ENCODE measurements at regions not wholly inside any gene's neighbourhood (a gene's known extent, or its start where the extent isn't known, plus 50 kb on each side); places are given as distances from the start of the nearest gene placed in this dataset.

GRCh38 chr2:146417942-146418341 is 1426.9 kb upstream of the ACVR2A start:
- Histone ChIP-seq H3K79me2 (ENCODE audit: control insufficient read depth, insufficient read depth, low read length) (no peaks in the 10 kb centered on the region), H3K4me2 (replicated peaks; ENCODE audit: low read depth, low read length, poor library complexity, severe bottlenecking) (no peak overlapping the region), H2AFZ (ENCODE audit: insufficient read depth, low read depth, low read length, poor library complexity, severe bottlenecking) (no peak overlapping the region), H3K27me3 (replicated peaks in 1 of 4; ENCODE audit: control extremely low read depth in 1 of 4, control insufficient read depth in 3 of 4, insufficient read depth in 4 of 4, low read length in 3 of 4) (no peaks in the 10 kb centered on the region), H3K4me1 (ENCODE audit: control insufficient read depth in 2 of 2, insufficient read depth in 2 of 2, low read length in 2 of 2) (no peaks in the 10 kb centered on the region), H3K9ac (ENCODE audit: low read length) (no peak overlapping the region), H3K36me3 (replicated peaks in 1 of 2; ENCODE audit: control extremely low read depth in 1 of 2, control insufficient read depth in 1 of 2, extremely low read depth in 1 of 2, insufficient read depth in 2 of 2, low read length in 1 of 2) (no peaks in the 10 kb centered on the region), H4K20me1 (ENCODE audit: control insufficient read depth, insufficient read depth, low read length, poor library complexity, severe bottlenecking) (no peaks in the 10 kb centered on the region), H3K9me3 (ENCODE audit: control extremely low read depth in 1 of 3, control insufficient read depth in 2 of 3, insufficient read depth in 1 of 3, low read length in 2 of 3) (peaks cover 0 to 4% (median 0%) of the 10 kb centered on the region in 3 donors), H3K27ac (ENCODE audit: low read length in 2 of 2) (no peak overlapping the region), H3K4me3 (ENCODE audit: control extremely low read depth in 1 of 5, extremely low read depth in 1 of 5, insufficient read depth in 1 of 5, low read depth in 2 of 5, low read length in 4 of 5) (no peak overlapping the region)
- intact Hi-C loops (cut with micrococcal nuclease): no loop called here
- no peaks in the 10 kb centered on the region for H3K27me3 Mint-ChIP-seq
- no peaks in the 10 kb centered on the region for H3K9me3 Mint-ChIP-seq (ENCODE audit: insufficient read depth)
- no peak overlapping the region for H3K27ac Mint-ChIP-seq
- CTCF ChIA-PET: no interaction called here
- POLR2A ChIA-PET: no interaction called here
- H3K4me3 Mint-ChIP-seq: no peak overlapping the region
- TF ChIP-seq, protein P1, sequence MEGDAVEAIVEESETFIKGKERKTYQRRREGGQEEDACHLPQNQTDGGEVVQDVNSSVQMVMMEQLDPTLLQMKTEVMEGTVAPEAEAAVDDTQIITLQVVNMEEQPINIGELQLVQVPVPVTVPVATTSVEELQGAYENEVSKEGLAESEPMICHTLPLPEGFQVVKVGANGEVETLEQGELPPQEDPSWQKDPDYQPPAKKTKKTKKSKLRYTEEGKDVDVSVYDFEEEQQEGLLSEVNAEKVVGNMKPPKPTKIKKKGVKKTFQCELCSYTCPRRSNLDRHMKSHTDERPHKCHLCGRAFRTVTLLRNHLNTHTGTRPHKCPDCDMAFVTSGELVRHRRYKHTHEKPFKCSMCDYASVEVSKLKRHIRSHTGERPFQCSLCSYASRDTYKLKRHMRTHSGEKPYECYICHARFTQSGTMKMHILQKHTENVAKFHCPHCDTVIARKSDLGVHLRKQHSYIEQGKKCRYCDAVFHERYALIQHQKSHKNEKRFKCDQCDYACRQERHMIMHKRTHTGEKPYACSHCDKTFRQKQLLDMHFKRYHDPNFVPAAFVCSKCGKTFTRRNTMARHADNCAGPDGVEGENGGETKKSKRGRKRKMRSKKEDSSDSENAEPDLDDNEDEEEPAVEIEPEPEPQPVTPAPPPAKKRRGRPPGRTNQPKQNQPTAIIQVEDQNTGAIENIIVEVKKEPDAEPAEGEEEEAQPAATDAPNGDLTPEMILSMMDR (IDR thresholded peaks at IDR 0.05): no peak
- no peak for TF ChIP-seq EZH2 (IDR thresholded peaks at IDR 0.05; ENCODE audit: borderline replicate concordance, insufficient read depth, low read depth, low read length, poor library complexity, severe bottlenecking)
- ATAC-seq (ENCODE audit: low read depth) (no peak), DNase-seq (no peak)
- 100% methylated on average over 2 of the region's 2 CpGs for WGBS (ENCODE audit: insufficient coverage)
- no peaks in the 10 kb centered on the region for H3K4me1 Mint-ChIP-seq

GRCh38 chr2:146415291-146415690 is 1429.5 kb upstream of the ACVR2A start:
- H3K4me1 Mint-ChIP-seq: no peaks in the 10 kb centered on the region
- Histone ChIP-seq H3K27ac (ENCODE audit: low read length in 2 of 2) (no peak overlapping the region), H3K4me2 (replicated peaks; ENCODE audit: low read depth, low read length, poor library complexity, severe bottlenecking) (no peak overlapping the region), H4K20me1 (ENCODE audit: control insufficient read depth, insufficient read depth, low read length, poor library complexity, severe bottlenecking) (no peaks in the 10 kb centered on the region), H3K27me3 (replicated peaks in 1 of 4; ENCODE audit: control extremely low read depth in 1 of 4, control insufficient read depth in 3 of 4, insufficient read depth in 4 of 4, low read length in 3 of 4) (no peaks in the 10 kb centered on the region), H3K4me3 (ENCODE audit: control extremely low read depth in 1 of 5, extremely low read depth in 1 of 5, insufficient read depth in 1 of 5, low read depth in 2 of 5, low read length in 4 of 5) (no peak overlapping the region), H3K9ac (ENCODE audit: low read length) (no peak overlapping the region), H3K79me2 (ENCODE audit: control insufficient read depth, insufficient read depth, low read length) (no peaks in the 10 kb centered on the region), H3K36me3 (replicated peaks in 1 of 2; ENCODE audit: control extremely low read depth in 1 of 2, control insufficient read depth in 1 of 2, extremely low read depth in 1 of 2, insufficient read depth in 2 of 2, low read length in 1 of 2) (no peaks in the 10 kb centered on the region), H2AFZ (ENCODE audit: insufficient read depth, low read depth, low read length, poor library complexity, severe bottlenecking) (no peak overlapping the region), H3K9me3 (ENCODE audit: control extremely low read depth in 1 of 3, control insufficient read depth in 2 of 3, insufficient read depth in 1 of 3, low read length in 2 of 3) (no peaks in the 10 kb centered on the region), H3K4me1 (ENCODE audit: control insufficient read depth in 2 of 2, insufficient read depth in 2 of 2, low read length in 2 of 2) (no peaks in the 10 kb centered on the region)
- no CpG with 5 or more reads among the region's 2 CpGs for WGBS (ENCODE audit: insufficient coverage)
- DNase-seq: no peak
- ATAC-seq (ENCODE audit: low read depth): no peak
- H3K27me3 Mint-ChIP-seq: no peaks in the 10 kb centered on the region
- H3K9me3 Mint-ChIP-seq (ENCODE audit: insufficient read depth): no peaks in the 10 kb centered on the region
- ChIA-PET POLR2A (no interaction called here), CTCF (no interaction called here)
- intact Hi-C loops (cut with micrococcal nuclease): no loop called here
- TF ChIP-seq EZH2 (IDR thresholded peaks at IDR 0.05; ENCODE audit: borderline replicate concordance, insufficient read depth, low read depth, low read length, poor library complexity, severe bottlenecking): no peak
- TF ChIP-seq, protein P1 (IDR thresholded peaks at IDR 0.05): no peak
- no peak overlapping the region for H3K27ac Mint-ChIP-seq
- H3K4me3 Mint-ChIP-seq: no peak overlapping the region
